ENCODE measurements at regions not wholly inside any gene's neighbourhood (a gene's known extent, or its start where the extent isn't known, plus 50 kb on each side); places are given as distances from the start of the nearest gene placed in this dataset.
"Not testable (repeated sequence)": the region's sequence is repeated elsewhere in the genome, so short reads cannot be mapped to it uniquely, and the experiment has no call there.

- Histone ChIP-seq H3K9me3 (ENCODE audit: control insufficient read depth in 2 of 2, insufficient read depth in 1 of 2, low read depth in 1 of 2, low read length in 1 of 2) (no peaks in the 10 kb centered on the region), H3K27ac (ENCODE audit: low read depth in 1 of 3, low read length in 2 of 3) (no peak overlapping the region), H3K4me1 (ENCODE audit: control insufficient read depth in 3 of 3, insufficient read depth in 2 of 3, low read depth in 1 of 3, low read length in 2 of 3) (no peaks in the 10 kb centered on the region), H3K36me3 (ENCODE audit: control insufficient read depth in 3 of 3, insufficient read depth in 2 of 3, low read depth in 1 of 3, low read length in 3 of 3) (no peaks in the 10 kb centered on the region), H3K4me3 (ENCODE audit: low read depth in 1 of 3, low read length in 3 of 3) (no peak overlapping the region), H3K27me3 (ENCODE audit: control insufficient read depth in 3 of 3, insufficient read depth in 3 of 3, low read length in 3 of 3) (no peaks in the 10 kb centered on the region)
- WGBS, 3 donors = 45 to 56% (median 48%) methylated on average over 1 of the region's 1 CpG
- DNase-seq = no peak
- no peak for FAIRE-seq
Measured at GRCh38 chr2:33925311-33925710, 326.2 kb upstream of the FAM98A start.

- Histone ChIP-seq H3K36me3 (ENCODE audit: control insufficient read depth in 3 of 3, insufficient read depth in 2 of 3, low read depth in 1 of 3, low read length in 3 of 3) (no peaks in the 10 kb centered on the region), H3K27ac (ENCODE audit: low read depth in 1 of 3, low read length in 2 of 3) (no peak overlapping the region), H3K4me1 (ENCODE audit: control insufficient read depth in 3 of 3, insufficient read depth in 2 of 3, low read depth in 1 of 3, low read length in 2 of 3) (no peaks in the 10 kb centered on the region), H3K27me3 (ENCODE audit: control insufficient read depth in 3 of 3, insufficient read depth in 3 of 3, low read length in 3 of 3) (no peaks in the 10 kb centered on the region), H3K9me3 (ENCODE audit: control insufficient read depth in 2 of 2, insufficient read depth in 1 of 2, low read depth in 1 of 2, low read length in 1 of 2) (no peaks in the 10 kb centered on the region), H3K4me3 (ENCODE audit: low read depth in 1 of 3, low read length in 3 of 3) (no peak overlapping the region)
- 64 to 75% (median 67%) methylated on average over 3 of the region's 3 CpGs for WGBS, 3 donors
- DNase-seq (no peak), FAIRE-seq (no peak)
Measured at GRCh38 chr2:33924586-33925169, 325.6 kb upstream of the FAM98A start.

DNA sequence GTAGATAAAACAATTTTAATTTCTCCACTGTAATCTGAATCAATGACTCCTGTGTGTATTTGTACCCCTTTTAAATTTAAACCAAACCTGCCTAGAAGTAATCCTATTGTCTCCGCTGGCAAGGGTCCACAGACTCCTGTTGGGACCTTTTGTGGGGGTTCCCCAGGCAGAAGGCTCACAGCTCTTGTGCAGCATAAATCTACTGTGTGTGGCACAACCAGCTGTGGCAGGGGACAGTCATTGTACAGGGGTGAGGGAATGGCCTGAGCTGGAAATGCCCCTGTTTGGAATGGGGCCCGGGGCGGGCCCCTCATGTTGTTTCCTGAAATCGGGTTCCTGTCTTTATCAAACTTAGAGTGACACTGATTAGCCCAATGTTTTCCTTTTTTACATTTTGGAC lies 318.2 kb upstream of the FAM98A start:
- Histone ChIP-seq H3K4me1 (ENCODE audit: control insufficient read depth in 3 of 3, insufficient read depth in 2 of 3, low read depth in 1 of 3, low read length in 2 of 3) (no peaks in the 10 kb centered on the region), H3K4me3 (ENCODE audit: low read depth in 1 of 3, low read length in 3 of 3) (no peak overlapping the region), H3K27ac (ENCODE audit: low read depth in 1 of 3, low read length in 2 of 3) (no peak overlapping the region), H3K27me3 (ENCODE audit: control insufficient read depth in 3 of 3, insufficient read depth in 3 of 3, low read length in 3 of 3) (no peaks in the 10 kb centered on the region), H3K9me3 (ENCODE audit: control insufficient read depth in 2 of 2, insufficient read depth in 1 of 2, low read depth in 1 of 2, low read length in 1 of 2) (peaks cover 0 to 16% of the 10 kb centered on the region in 2 donors), H3K36me3 (ENCODE audit: control insufficient read depth in 3 of 3, insufficient read depth in 2 of 3, low read depth in 1 of 3, low read length in 3 of 3) (no peaks in the 10 kb centered on the region)
- WGBS, 3 donors = 63 to 86% (median 64%) methylated on average over 4 of the region's 4 CpGs
- FAIRE-seq = no peak
- no peak for DNase-seq

- no peak overlapping the region for H3K27ac ChIP-seq (ENCODE audit: low read depth in 1 of 3, low read length in 2 of 3)
- no peaks in the 10 kb centered on the region for H3K4me1 ChIP-seq (ENCODE audit: control insufficient read depth in 3 of 3, insufficient read depth in 2 of 3, low read depth in 1 of 3, low read length in 2 of 3)
- no peaks in the 10 kb centered on the region for H3K27me3 ChIP-seq (ENCODE audit: control insufficient read depth in 3 of 3, insufficient read depth in 3 of 3, low read length in 3 of 3)
- no peak overlapping the region for H3K4me3 ChIP-seq (ENCODE audit: low read depth in 1 of 3, low read length in 3 of 3)
- H3K9me3 ChIP-seq (ENCODE audit: control insufficient read depth in 2 of 2, insufficient read depth in 1 of 2, low read depth in 1 of 2, low read length in 1 of 2) = peaks cover 0 to 16% of the 10 kb centered on the region in 2 donors
- FAIRE-seq = no peak
- 50 to 63% (median 52%) methylated on average over 1 of the region's 1 CpG for WGBS, 3 donors
- H3K36me3 ChIP-seq (ENCODE audit: control insufficient read depth in 3 of 3, insufficient read depth in 2 of 3, low read depth in 1 of 3, low read length in 3 of 3) = no peaks in the 10 kb centered on the region
- no peak for DNase-seq
Measured at GRCh38 chr2:33913071-33913616, 314.0 kb upstream of the FAM98A start.

- no peaks in the 10 kb centered on the region for H3K36me3 ChIP-seq (ENCODE audit: control insufficient read depth in 3 of 3, insufficient read depth in 2 of 3, low read depth in 1 of 3, low read length in 3 of 3)
- no peak overlapping the region for H3K4me3 ChIP-seq (ENCODE audit: low read depth in 1 of 3, low read length in 3 of 3)
Measured at GRCh38 chr2:33911327-33911726, 312.2 kb upstream of the FAM98A start.

GRCh38 chr2:33909945-33910695 lies 311.0 kb upstream of the FAM98A start:
- no peaks in the 10 kb centered on the region for H3K27me3 ChIP-seq (ENCODE audit: control insufficient read depth in 3 of 3, insufficient read depth in 3 of 3, low read length in 3 of 3)
- H3K4me1 ChIP-seq (ENCODE audit: control insufficient read depth in 3 of 3, insufficient read depth in 2 of 3, low read depth in 1 of 3, low read length in 2 of 3) = no peaks in the 10 kb centered on the region
- peaks cover 0 to 16% of the 10 kb centered on the region in 2 donors for H3K9me3 ChIP-seq (ENCODE audit: control insufficient read depth in 2 of 2, insufficient read depth in 1 of 2, low read depth in 1 of 2, low read length in 1 of 2)
- DNase-seq (no peak), FAIRE-seq (no peak)
- no peaks in the 10 kb centered on the region for H3K36me3 ChIP-seq (ENCODE audit: control insufficient read depth in 3 of 3, insufficient read depth in 2 of 3, low read depth in 1 of 3, low read length in 3 of 3)
- WGBS, 3 donors = 68 to 75% (median 71%) methylated on average over 8 of the region's 8 CpGs
- no peak overlapping the region for H3K27ac ChIP-seq (ENCODE audit: low read depth in 1 of 3, low read length in 2 of 3)
- H3K4me3 ChIP-seq (ENCODE audit: low read depth in 1 of 3, low read length in 3 of 3) = no peak overlapping the region

More at GRCh38 chr2:33911327-33911726, 312.2 kb upstream of the FAM98A start:
- 49 to 60% (median 57%) methylated on average over 2 of the region's 2 CpGs for WGBS, 3 donors
- Histone ChIP-seq H3K27ac (ENCODE audit: low read depth in 1 of 3, low read length in 2 of 3) (no peak overlapping the region), H3K4me1 (ENCODE audit: control insufficient read depth in 3 of 3, insufficient read depth in 2 of 3, low read depth in 1 of 3, low read length in 2 of 3) (no peaks in the 10 kb centered on the region), H3K9me3 (ENCODE audit: control insufficient read depth in 2 of 2, insufficient read depth in 1 of 2, low read depth in 1 of 2, low read length in 1 of 2) (peaks cover 0 to 16% of the 10 kb centered on the region in 2 donors), H3K27me3 (ENCODE audit: control insufficient read depth in 3 of 3, insufficient read depth in 3 of 3, low read length in 3 of 3) (no peaks in the 10 kb centered on the region)
- FAIRE-seq (no peak), DNase-seq (no peak)

GRCh38 chr2:33907866-33908265 lies 308.8 kb upstream of the FAM98A start:
- 45 to 61% (median 52%) methylated on average over 2 of the region's 2 CpGs for WGBS, 3 donors
- DNase-seq = no peak
- Histone ChIP-seq H3K9me3 (ENCODE audit: control insufficient read depth in 2 of 2, insufficient read depth in 1 of 2, low read depth in 1 of 2, low read length in 1 of 2) (peaks cover 0 to 16% of the 10 kb centered on the region in 2 donors), H3K36me3 (ENCODE audit: control insufficient read depth in 3 of 3, insufficient read depth in 2 of 3, low read depth in 1 of 3, low read length in 3 of 3) (no peaks in the 10 kb centered on the region), H3K27me3 (ENCODE audit: control insufficient read depth in 3 of 3, insufficient read depth in 3 of 3, low read length in 3 of 3) (no peaks in the 10 kb centered on the region), H3K4me1 (ENCODE audit: control insufficient read depth in 3 of 3, insufficient read depth in 2 of 3, low read depth in 1 of 3, low read length in 2 of 3) (no peaks in the 10 kb centered on the region), H3K27ac (ENCODE audit: low read depth in 1 of 3, low read length in 2 of 3) (no peak overlapping the region), H3K4me3 (ENCODE audit: low read depth in 1 of 3, low read length in 3 of 3) (no peak overlapping the region)
- no peak for FAIRE-seq

- H3K36me3 ChIP-seq (ENCODE audit: control insufficient read depth in 3 of 3, insufficient read depth in 2 of 3, low read depth in 1 of 3, low read length in 3 of 3); H3K4me3 ChIP-seq (ENCODE audit: low read depth in 1 of 3, low read length in 3 of 3); H3K4me1 ChIP-seq (ENCODE audit: control insufficient read depth in 3 of 3, insufficient read depth in 2 of 3, low read depth in 1 of 3, low read length in 2 of 3); DNase-seq; H3K27ac ChIP-seq (ENCODE audit: low read depth in 1 of 3, low read length in 2 of 3); FAIRE-seq; H3K27me3 ChIP-seq (ENCODE audit: control insufficient read depth in 3 of 3, insufficient read depth in 3 of 3, low read length in 3 of 3): not testable (repeated sequence)
- H3K9me3 ChIP-seq (ENCODE audit: control insufficient read depth in 2 of 2, insufficient read depth in 1 of 2, low read depth in 1 of 2, low read length in 1 of 2) = peaks cover 0 to 12% of the 10 kb centered on the region in 2 donors
- WGBS, 3 donors = 93 to 100% (median 94%) methylated on average over 1 of the region's 1 CpG
Measured at GRCh38 chr2:33906129-33906528, 307.0 kb upstream of the FAM98A start.

Measured in small intestine (tissue), 7 donors.